ENCODE measurements at regions not wholly inside any gene's neighbourhood (a gene's known extent, or its start where the extent isn't known, plus 50 kb on each side); places are given as distances from the start of the nearest gene placed in this dataset.
"Not testable (repeated sequence)": the region's sequence is repeated elsewhere in the genome, so short reads cannot be mapped to it uniquely, and the experiment has no call there.

DNA sequence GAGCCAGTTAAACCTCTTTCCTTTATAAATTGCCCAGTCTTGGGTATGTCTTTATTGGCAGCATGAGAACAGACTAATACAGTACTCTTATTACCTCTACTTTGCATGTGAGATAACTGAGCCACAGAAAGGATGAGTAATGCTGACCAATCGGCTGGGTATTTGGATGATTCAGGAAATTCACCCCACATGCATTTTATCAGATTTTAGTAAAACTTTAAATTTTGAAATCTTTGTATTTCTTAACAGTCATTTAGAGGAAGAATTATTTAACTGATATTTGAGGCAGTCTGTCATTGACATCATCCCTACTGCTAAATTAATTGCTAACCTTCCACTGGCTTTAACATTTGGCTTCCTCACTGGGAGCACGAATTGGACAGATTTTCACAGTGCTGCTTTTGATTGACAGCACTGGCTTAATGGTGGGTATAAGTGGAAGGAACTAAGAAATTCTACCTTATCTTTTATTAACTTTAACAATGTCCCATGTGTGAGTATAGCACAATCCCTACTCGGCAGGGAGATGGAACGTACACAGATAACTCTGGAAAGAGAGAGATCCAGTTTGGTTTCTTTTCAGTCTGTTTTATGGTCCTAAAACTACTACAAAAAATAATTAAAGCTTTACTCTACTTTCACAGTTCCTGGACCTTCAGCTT, 261.0 kb downstream of the DACT1 start:
- no peak for DNase-seq (ENCODE audit: insufficient read length, low spot score)
- no peak for TF ChIP-seq POLR2A (IDR thresholded peaks at IDR 0.05; ENCODE audit: low read depth, low read length)
- FAIRE-seq, result no peak

DNA sequence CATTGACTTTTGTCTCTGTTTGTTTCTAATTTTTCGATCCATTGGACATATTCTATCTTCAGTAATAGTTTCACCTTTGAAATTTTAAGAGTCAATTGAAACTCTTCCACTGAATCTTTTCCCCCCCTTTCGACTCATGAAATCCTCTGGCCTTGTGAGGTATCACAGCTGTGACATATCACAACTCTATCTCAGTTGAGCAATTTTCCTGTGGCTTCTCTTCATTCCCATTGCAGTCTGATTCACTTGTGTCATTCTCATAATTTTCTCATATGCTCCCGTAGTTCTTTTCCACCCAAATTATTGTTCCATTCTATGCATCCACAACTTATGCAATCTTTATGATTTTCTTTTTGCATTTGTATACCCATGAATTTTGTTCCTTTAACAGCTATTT, 261.6 kb downstream of the DACT1 start:
- no peak for TF ChIP-seq POLR2A (IDR thresholded peaks at IDR 0.05; ENCODE audit: low read depth, low read length)
- no peak for FAIRE-seq
- DNase-seq (ENCODE audit: insufficient read length, low spot score), result no peak

DNA sequence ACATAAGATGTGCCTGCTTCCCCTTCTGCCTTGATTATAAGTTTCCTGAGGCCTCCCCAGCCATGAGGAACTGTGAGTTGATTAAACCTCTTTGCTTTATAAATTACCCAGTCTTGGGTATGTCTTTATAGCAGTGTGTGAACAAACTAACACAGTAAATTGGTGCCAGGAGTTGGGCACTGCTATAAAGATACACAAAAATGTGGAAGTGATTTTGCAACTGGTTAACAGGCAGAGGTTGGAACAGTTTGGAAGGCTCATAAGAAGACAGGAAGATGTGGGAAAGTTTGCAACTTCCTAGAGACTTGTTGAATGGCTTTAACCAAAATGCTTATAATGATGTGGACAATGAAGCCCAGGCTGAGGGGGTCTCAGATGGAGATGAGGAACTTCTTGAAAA, 264.1 kb downstream of the DACT1 start:
- no peak for DNase-seq (ENCODE audit: insufficient read length, low spot score)
- no peak for FAIRE-seq
- no peak for TF ChIP-seq POLR2A (IDR thresholded peaks at IDR 0.05; ENCODE audit: low read depth, low read length)

DNA sequence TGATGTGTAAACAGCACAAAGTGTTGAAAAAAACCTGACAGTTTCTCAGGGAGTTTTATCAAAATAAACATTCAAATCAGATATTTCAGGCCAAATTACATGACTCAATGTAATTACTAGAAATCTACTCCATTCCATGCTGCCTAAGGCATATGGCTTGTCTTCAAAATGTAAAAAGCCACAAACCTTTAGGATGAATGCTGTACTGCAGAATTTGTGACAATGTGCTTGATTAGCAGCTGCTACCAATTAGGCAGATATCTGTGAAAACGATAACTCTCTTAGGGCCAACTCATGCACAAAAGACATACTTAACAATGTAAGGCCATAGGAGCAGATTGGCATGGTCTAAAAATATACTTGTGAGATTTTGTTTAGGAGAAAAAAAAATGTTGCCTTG, 267.0 kb downstream of the DACT1 start:
- DNase-seq (ENCODE audit: insufficient read length, low spot score), result no peak
- no peak for TF ChIP-seq POLR2A (IDR thresholded peaks at IDR 0.05; ENCODE audit: low read depth, low read length)
- no peak for FAIRE-seq

DNA sequence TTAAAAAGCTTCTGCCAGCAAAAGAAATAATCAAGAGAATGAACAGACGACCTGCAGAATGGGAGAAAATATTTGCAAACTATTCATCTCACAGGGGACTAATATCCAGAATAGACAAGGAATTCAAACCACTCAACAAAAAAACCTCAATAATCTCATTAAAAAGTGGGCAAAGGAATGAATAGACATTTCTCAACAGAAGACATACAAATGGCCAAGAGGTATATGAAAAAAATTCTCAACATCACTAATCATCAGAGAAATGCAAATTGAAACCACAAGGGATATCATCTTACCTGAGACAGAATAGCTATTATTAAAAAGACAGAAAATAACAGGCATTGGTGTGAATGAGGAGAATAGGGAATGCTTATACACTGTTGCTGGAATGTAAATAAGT, 270.0 kb downstream of the DACT1 start:
- DNase-seq (ENCODE audit: insufficient read length, low spot score), result no peak
- TF ChIP-seq POLR2A (IDR thresholded peaks at IDR 0.05; ENCODE audit: low read depth, low read length), result no peak
- FAIRE-seq, result no peak

DNA sequence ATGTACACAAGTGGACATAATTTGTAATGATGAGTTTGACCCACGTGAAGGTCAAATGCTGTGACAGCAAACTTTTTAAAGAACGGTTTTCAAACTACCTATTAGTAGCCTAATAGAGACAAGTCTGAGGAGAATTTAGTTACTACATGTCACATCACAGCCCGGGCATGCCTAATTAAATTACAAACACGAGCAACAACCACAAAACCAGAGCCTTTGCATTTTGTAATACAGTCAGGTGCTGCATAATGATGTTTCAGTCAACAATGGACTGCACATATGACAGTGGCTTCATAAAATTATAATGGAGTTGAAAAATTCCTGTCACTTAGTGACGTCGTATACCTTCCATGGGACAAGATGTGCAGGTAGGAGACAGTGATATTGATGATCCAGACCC, 274.5 kb downstream of the DACT1 start:
- FAIRE-seq (no peak), DNase-seq (ENCODE audit: insufficient read length, low spot score) (no peak)
- TF ChIP-seq POLR2A (IDR thresholded peaks at IDR 0.05; ENCODE audit: low read depth, low read length), result no peak

DNA sequence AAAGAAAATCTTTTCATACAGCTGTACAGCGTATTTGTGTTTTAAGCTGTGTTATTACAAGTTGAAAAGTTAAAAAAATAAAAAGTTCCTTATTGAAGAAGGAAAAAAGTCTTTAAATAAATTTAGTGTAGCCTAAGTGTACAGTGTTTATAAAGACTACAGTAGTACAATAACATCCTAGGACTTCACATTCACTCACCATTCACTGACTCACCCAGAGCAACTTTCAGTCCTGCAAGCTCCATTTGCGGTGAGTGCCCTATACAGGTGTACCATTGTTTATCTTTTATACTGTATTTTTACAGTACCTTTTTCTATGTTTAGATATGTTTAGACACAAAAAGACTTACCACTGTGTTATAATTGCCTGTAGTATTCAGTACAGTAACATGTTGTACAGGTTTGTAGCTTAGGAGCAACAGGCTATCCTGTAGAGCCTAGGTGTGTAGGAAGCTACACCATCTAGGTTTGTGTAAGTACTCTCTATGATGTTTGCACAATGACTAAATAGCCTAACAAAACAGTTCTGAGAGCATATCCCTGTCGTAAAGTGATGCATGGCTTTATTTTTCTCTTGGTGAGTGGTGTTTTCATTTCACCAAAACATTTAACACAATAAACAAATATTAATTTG, 275.2 kb downstream of the DACT1 start:
- no peak for FAIRE-seq
- no peak for TF ChIP-seq POLR2A (IDR thresholded peaks at IDR 0.05; ENCODE audit: low read depth, low read length)
- no peak for DNase-seq (ENCODE audit: insufficient read length, low spot score)

DNA sequence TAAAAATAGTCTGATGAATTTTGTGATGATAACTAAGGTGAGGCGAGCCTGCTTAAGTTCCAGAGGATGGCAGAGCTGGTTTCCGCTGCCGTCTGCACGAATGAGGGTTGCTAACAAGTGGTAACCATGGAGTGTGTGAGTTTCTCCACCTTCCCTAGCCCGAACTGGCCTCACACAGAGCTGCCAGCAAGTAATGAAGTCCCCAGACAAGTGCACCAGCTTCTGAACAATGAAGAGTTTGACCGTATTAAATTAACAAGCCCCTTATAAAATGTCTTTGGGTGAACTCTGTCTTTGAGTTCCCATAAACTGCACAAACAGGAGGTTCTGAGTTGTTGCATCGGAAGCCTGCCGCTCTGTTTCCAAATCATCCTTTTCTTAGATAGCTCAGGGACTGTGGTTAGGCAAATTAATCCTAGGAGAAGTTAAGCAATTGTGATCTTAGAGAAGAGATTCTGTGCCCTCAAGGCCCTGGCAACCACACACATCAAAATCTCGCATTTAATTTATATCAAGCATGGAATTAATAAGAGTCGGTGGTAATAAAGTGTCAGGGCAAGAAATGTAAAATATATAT, 274.1 kb upstream of the DAAM1 start:
- DNase-seq (ENCODE audit: insufficient read length, low spot score), result no peak
- no peak for TF ChIP-seq POLR2A (IDR thresholded peaks at IDR 0.05; ENCODE audit: low read depth, low read length)
- no peak for FAIRE-seq

GRCh38 chr14:58915646-58916045, 272.8 kb upstream of the DAAM1 start:
- no peak for TF ChIP-seq POLR2A (IDR thresholded peaks at IDR 0.05; ENCODE audit: low read depth, low read length)
- DNase-seq (ENCODE audit: insufficient read length, low spot score) (no peak), FAIRE-seq (no peak)

GRCh38 chr14:58918066-58918738, 270.3 kb upstream of the DAAM1 start:
- no peak for TF ChIP-seq POLR2A (IDR thresholded peaks at IDR 0.05; ENCODE audit: low read depth, low read length)
- FAIRE-seq, result no peak
- DNase-seq (ENCODE audit: insufficient read length, low spot score), result no peak

- no peak for TF ChIP-seq POLR2A (IDR thresholded peaks at IDR 0.05; ENCODE audit: low read depth, low read length)
- FAIRE-seq (no peak), DNase-seq (ENCODE audit: insufficient read length, low spot score) (no peak)
These were observed 269.2 kb upstream of the DAAM1 start for GRCh38 chr14:58919217-58919616.

DNA sequence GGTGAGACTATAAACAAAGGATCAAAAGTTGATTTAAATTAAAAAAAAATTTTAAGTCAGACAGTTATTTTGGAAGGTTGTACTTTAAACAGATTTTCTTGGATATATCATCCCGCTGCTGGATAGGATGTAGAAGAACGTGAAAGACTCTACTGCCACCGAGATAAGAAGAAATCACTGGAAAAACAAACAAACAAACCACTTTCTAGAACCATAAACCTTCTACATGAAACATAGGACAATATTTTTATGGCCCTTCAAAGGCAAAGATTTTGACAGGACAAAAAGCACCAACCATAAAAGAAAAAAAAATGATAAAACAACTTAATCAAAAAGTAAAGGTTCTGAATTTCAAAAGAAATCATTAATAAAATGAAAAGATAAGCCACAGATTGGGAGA, 268.2 kb upstream of the DAAM1 start:
- TF ChIP-seq POLR2A (IDR thresholded peaks at IDR 0.05; ENCODE audit: low read depth, low read length), result no peak
- FAIRE-seq, result no peak

DNA sequence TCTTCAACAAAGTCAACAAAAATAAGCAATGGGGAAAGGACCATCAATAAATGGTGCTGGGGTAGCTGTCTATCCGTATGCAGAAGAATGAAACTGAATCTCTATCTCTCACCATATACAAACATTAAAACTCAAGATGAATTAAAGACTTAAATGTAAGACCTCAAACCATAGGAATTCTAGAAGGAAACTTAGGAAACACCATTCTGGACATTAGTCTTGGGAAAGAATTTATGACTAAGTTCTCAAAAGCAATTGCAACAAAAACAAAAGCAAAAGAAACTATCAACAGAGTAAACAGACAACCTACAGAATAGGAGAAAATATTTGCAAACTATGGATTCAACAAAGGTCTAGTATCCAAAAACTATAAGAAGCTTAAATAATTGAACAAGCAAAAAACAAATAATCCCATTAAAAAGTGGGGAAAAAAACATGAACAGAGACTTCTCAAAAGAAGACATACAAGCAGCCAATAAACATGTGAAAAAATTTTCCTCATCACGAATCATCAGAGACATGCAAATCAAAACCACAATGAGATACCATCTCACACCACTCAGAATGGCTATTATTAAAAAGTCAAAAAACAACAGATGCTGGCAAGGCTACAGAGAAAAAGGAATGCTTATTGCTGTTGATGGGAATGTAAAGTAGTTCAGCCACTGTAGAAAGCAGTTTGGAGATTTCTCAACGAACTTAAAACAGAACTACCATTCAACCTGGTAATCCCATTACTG, 266.1 kb upstream of the DAAM1 start:
- not testable (repeated sequence) for FAIRE-seq; DNase-seq (ENCODE audit: insufficient read length, low spot score)

More for the DNA sequence above, 268.2 kb upstream of the DAAM1 start:
- no peak for DNase-seq (ENCODE audit: insufficient read length, low spot score)

Data from H54 (cell line).